NCI-H510A treated with DMSO at 0.1 percent for 48 hours (cell line): ENCODE measurements at regions not wholly inside any gene's neighbourhood (a gene's known extent, or its start where the extent isn't known, plus 50 kb on each side); places are given as distances from the start of the nearest gene placed in this dataset.

Experiments used
- DNase-seq: peaks from one replicate; lab custom pipeline; 2025; lab: John Stamatoyannopoulos, UW

DNA sequence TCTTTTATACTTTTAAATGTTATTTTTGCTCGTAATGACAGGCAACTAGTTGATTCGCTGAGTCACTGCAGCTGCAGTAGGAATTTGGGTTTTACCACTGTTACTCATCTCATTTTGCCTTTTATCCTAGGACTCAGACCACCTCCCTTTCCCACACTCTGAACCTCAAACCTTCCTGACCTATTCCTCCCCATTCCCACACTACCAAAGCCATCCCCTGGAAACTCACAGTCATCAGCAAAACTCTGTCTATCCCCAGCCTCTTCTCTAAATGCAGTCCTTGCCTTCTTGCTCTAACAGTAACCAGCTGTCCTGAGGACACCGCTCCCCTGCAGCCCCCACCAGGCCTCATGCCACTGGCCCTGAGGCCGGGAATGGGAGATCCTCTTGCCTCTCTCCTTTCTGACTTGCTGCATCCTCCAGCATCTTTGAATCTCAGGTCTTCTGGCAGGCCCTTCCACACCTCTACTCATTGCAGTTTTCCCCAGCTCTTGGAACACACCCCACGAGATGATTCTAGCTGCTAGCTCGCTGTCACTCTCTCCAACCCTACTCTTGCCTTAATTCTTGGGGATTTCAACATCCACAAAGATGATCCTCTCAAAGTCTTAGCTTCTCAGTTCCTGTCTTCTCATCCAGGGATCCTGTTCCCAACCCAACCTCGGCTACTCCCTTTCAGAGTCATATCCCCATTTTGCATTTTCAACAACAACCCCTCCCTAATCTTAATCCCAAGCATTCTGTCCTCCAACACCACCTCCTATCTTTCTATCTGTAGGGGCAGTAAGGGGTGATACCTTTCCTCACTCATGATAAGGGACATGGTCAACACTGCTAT lies 55.9 kb upstream of the C3orf80 start:
- no peak for DNase-seq

DNA sequence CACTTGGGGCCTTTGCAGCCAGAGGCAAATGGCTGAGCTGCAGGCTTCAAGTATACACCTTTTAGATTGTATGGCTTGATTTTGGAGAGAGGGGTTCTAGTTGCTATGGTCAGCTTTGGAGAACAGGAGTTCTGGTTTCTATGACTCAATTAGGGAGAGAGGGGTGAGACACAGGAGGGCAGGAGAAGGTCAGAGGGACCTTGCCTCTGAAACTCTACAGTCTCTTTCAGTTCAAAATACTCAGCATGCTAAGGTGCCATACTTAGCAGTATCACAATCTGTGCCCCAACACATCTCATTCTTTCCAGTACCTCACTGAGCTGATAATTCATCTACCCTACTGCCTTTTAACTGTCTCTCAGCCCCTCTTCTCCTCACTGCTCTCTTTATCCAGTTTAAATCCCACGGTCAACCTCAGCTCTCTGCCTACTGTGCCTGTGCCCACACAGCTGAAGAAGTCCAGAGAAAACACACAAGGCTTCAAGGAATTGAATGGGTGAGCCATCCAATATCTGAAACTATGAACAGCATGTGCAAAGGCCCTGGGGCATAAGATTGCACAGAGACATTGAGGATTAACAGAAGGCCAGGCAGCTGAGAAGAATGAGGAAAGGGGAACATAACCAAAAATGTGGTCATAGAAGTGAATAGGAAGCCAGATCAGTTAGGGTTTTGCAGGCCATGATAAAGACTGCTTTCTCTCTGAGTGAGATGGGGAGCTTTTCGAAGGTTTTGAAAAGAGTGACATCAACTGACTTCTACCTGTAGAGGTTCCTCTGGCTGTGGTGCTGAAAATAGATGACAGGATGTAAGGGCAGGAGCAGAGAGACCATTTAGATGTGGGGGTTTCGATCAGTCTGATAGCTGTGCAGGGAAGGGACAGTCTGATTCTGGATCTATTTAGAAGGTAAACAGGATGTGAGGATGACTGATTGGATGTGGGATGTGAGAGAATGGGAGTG lies 54.5 kb upstream of the C3orf80 start:
- DNase-seq: no peak

DNA sequence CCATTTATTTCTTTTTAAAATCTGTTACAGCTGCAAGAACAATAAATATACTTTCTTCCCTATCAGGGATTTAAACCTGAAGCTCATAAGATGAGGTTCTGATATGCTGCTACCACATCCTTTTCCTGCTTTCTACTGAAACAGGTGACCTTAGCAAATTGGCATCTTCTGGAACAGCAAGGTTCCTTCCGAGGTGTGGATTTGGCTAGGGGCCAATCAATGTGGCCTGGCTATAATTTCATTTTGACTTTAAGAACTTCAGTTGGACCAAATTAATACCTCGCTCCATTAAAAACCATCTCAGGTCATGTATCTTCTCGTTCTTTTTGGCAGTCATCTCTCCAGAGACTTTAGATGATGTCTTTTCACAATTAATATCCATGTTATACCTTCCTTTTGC lies 53.4 kb upstream of the C3orf80 start:
- DNase-seq: no peak

DNA sequence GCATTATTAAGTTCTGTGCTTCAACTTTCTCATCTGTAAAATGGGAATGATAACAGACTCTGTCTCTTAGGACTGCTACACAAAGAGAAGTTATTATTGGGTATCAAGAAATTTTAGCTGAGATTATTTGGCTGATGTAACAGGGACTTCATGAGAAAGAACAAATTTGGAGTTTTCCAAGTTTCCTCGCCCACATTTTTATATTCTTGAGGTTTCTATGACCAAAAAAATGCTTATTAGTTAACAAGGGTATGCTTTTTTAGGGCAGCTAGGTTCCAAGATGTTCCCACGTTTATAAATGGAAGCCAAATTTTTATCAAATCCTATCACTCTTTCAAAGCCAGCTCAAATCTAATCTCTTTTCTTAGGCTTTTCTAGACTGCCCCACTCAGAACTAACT lies 50.6 kb upstream of the C3orf80 start:
- DNase-seq: no peak
